GM18498 (cell line): ENCODE measurements at regions not wholly inside any gene's neighbourhood (a gene's known extent, or its start where the extent isn't known, plus 50 kb on each side); places are given as distances from the start of the nearest gene placed in this dataset.
"Not testable (repeated sequence)": the region's sequence is repeated elsewhere in the genome, so short reads cannot be mapped to it uniquely, and the experiment has no call there.

Source experiments
- ATAC-seq: cut with Tn5 transposase; IDR thresholded peaks from one replicate; pipeline ENCODE4 v1.9.1; 2021; ENCODE audit warnings: mild to moderate bottlenecking, moderate library complexity; ENCODE audit not compliant: unreplicated experiment

- no peak for ATAC-seq
Observed at GRCh38 chr7:65509368-65510186, 135.9 kb downstream of the ZNF92 start.

GRCh38 chr7:65510187-65510538, 136.5 kb downstream of the ZNF92 start:
- not testable (repeated sequence) for ATAC-seq

GRCh38 chr7:65519751-65520150, 146.1 kb downstream of the ZNF92 start:
- ATAC-seq, result not testable (repeated sequence)

- not testable (repeated sequence) for ATAC-seq
Observed at GRCh38 chr7:65545465-65546161, 172.0 kb downstream of the ZNF92 start.

GRCh38 chr7:65549589-65550443, 176.2 kb downstream of the ZNF92 start:
- not testable (repeated sequence) for ATAC-seq

GRCh38 chr7:65550444-65550809, 176.8 kb downstream of the ZNF92 start:
- not testable (repeated sequence) for ATAC-seq

- ATAC-seq, result not testable (repeated sequence)
Observed at GRCh38 chr7:65551042-65551441, 177.4 kb downstream of the ZNF92 start.

GRCh38 chr7:65554553-65555476, 181.2 kb downstream of the ZNF92 start:
- not testable (repeated sequence) for ATAC-seq

GRCh38 chr7:65558584-65558983, 184.9 kb downstream of the ZNF92 start:
- not testable (repeated sequence) for ATAC-seq

- ATAC-seq, result not testable (repeated sequence)
Observed at GRCh38 chr7:65561786-65562372, 188.2 kb downstream of the ZNF92 start.

GRCh38 chr7:65562522-65562921, 188.9 kb downstream of the ZNF92 start:
- ATAC-seq, result peak; percentile 69

- ATAC-seq, result not testable (repeated sequence)
Observed at GRCh38 chr7:65563333-65563732, 189.7 kb downstream of the ZNF92 start.

- ATAC-seq, result not testable (repeated sequence)
Observed at GRCh38 chr7:65568226-65568625, 194.6 kb downstream of the ZNF92 start.

- not testable (repeated sequence) for ATAC-seq
Observed at GRCh38 chr7:65570990-65571389, 197.3 kb downstream of the ZNF92 start.

GRCh38 chr7:65572581-65572980, 198.9 kb downstream of the ZNF92 start:
- ATAC-seq, result not testable (repeated sequence)

- ATAC-seq, result not testable (repeated sequence)
Observed at GRCh38 chr7:65576370-65576769, 202.7 kb downstream of the ZNF92 start.

GRCh38 chr7:65582518-65583119, 209.0 kb downstream of the ZNF92 start:
- ATAC-seq, result not testable (repeated sequence)

- not testable (repeated sequence) for ATAC-seq
Observed at GRCh38 chr7:65602495-65602894, 228.8 kb downstream of the ZNF92 start.

- ATAC-seq, result no peak
Observed at GRCh38 chr7:65609131-65609530, 235.5 kb downstream of the ZNF92 start.
